NCI-H345 treated with DMSO at 0.1 percent for 48 hours (cell line): ENCODE measurements at regions not wholly inside any gene's neighbourhood (a gene's known extent, or its start where the extent isn't known, plus 50 kb on each side); places are given as distances from the start of the nearest gene placed in this dataset.
"Not testable (repeated sequence)": the region's sequence is repeated elsewhere in the genome, so short reads cannot be mapped to it uniquely, and the experiment has no call there.

Experiments used
- DNase-seq: peaks from one replicate; lab custom pipeline; 2025; ENCODE audit not compliant: unreplicated experiment; lab: John Stamatoyannopoulos, UW

DNA sequence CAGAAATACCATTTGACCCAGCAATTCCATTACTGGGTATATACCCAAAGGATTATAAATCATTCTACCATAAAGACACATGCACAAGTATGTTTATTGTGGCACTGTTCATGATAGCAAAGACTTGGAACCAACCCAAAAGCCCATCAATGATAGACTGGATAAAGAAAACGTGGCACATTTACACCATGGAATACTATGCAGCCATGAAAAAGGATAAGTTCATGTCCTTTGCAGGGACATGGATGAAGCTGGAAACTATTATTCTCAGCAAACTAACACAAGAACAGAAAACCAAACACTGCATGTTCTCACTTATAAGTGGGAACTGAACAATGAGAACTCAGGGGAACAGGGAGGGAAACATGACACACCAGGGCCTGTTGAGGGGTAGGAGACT lies 1103.4 kb downstream of the TBL1XR1 start:
- not testable (repeated sequence) for DNase-seq

DNA sequence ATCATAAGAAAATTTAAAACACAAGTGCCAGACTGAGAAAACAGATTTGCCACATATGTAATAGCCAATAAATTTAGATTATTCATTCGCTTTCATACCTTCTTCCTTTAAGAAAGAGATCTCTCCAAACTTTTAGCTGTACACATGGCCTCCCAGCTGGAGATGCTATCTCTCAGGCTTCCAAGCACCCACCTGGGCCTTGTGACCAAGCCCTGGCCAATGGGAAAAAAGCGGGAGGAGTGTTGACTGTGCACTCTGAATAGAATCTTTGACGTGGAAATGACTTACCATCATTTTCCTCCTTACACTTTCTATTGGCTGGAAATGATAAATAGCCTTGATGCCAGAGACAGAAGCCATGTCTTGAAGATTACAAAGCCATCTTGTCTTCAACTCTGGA lies 1106.6 kb downstream of the TBL1XR1 start:
- no peak for DNase-seq

DNA sequence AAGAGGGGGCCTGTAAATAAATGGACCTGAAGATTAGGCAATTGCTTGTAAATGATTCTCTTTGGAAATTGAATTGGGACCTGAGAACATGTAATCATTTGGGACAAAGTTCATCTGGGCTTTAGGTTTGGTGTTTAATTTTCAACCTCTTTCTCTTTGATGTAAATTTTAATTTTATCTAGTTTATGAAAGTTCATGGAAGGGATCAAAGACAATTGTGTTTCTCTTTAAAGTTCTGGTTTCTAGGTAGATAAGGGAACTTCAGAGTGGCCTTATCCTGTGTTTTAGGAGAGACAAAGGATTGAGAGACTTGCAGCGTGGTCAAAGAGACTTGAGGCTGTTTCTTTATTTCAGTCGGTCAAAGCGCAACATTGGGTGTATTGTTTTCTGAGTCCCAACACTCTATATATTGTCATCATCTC lies 1108.3 kb downstream of the TBL1XR1 start:
- no peak for DNase-seq

DNA sequence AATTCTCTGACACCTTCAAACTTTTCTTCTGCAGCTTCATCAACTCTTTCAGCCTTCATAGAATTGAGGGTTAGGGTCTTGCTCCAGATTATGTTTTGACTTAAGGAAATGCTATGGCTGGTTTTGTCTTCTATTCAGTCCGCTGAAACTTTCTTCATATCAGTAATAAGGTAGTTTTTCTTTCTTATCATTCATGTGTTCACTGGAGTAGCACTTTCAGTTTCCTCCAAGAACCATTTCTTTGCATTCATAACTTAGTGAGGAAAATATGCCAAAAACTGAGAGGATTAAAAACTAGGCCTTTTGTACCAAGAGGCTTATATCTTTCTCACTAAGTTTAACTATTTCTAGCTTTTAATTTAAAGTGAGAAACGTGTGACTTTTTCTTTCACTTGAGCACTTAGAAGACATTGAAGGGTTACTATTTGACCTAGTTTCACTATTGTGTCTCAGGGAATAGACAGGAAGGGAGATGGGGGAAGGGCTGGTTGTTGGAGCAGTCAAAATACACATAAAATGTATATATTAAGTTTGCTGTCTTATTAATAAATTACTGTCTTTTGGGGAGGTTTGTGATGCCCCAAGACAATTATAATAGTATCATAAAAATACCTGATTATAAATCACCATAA lies 1110.1 kb downstream of the TBL1XR1 start:
- no peak for DNase-seq

DNA sequence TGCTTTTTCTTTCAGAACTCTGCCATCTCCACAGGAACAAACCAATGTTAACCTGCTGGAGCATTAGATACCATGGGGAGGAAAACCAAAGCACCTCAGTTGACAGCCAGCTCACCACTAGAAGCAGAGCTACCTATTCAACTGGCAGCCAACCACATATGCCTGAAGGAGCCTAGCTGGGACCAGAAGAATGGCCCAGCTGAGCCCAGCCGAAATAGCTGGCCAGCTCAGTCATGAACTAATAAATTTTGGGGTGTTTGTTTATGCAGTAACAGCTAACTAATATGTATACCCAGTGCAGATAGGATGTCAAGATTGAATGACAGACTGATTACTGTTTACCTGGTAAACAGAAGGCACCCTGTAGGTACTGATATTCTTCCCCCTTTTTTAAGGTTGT lies 1117.5 kb downstream of the TBL1XR1 start:
- no peak for DNase-seq

DNA sequence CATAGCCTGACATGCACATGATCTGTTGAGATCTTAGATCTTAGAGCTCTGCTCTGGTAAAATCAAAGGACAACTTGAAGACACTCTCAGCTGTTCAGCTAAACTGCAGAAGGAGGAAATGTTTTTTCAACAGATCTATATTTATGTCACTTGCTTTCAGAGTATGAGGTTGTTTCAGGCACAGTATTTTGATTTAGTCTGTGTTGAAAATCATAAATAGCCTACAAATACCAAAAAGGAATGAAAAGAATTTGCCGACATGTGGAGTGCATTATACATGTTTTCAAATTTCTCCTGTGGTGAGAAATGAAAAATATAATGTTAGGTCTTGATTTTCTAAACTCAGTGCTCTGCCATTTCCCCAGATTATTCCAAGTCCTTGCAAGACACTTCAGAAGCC lies 1118.4 kb downstream of the TBL1XR1 start:
- DNase-seq: no peak

- DNase-seq: no peak
Measured at GRCh38 chr3:176075491-176075890, 1121.8 kb downstream of the TBL1XR1 start.

DNA sequence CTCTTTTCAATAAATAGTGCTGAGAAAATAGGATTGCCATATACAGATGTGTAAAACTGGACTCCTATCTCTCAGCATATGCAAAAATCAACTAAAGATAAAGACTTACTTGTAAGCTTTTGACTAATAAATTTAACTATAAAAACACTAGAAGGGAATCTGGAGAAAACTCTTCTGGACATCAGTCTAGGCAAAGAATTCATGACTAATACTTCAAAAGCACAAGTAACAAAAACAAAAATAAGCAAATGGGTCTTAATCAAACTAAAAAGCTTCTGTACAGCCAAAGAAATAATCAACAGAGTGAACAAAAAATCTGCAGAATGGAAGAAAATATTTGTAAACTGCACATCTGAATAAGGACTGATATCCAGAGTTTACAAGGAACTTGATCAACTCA lies 1122.2 kb downstream of the TBL1XR1 start:
- DNase-seq: no peak

- no peak for DNase-seq
Measured at GRCh38 chr3:176074096-176074495, 1123.2 kb downstream of the TBL1XR1 start.

DNA sequence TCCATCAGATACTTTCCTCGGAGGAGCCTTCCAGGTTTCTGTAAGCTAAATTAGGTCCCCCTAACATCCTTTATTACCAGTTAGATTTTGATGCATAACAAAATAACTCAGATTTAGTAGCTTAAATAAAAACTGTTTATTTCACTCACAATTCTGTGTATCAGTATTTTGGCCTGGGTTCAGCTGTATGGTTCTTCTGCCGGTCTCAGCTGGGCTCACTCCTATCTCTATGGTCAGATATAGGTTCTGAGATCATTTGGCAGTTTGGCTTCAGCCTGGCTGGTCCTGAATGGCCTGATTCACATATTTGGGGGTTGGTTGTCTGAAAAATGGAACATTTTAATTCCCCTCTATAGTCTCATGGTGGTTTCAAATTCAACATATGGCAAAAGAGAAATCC lies 1125.3 kb downstream of the TBL1XR1 start:
- no peak for DNase-seq

- no peak for DNase-seq
Measured at GRCh38 chr3:176068750-176069149, 1128.5 kb downstream of the TBL1XR1 start.

DNA sequence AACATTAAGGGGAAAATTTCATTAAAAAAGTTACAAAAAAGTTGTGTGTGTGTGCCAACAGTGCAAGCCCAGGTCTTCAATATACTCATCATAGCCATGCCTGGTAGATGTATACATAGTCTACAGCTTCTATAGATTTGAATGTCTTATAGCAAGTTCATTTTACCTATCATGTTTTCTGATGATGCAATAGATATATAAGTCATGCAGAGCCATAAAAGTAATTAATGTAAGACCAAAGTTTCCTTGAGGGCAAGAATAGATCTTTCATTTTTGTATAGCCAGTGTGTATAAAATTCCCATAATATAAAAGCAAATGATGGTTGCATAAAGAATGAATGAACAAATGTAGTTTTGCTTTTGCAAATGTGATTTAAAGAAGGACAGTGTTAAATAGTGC lies 1138.4 kb downstream of the TBL1XR1 start:
- DNase-seq: no peak

DNA sequence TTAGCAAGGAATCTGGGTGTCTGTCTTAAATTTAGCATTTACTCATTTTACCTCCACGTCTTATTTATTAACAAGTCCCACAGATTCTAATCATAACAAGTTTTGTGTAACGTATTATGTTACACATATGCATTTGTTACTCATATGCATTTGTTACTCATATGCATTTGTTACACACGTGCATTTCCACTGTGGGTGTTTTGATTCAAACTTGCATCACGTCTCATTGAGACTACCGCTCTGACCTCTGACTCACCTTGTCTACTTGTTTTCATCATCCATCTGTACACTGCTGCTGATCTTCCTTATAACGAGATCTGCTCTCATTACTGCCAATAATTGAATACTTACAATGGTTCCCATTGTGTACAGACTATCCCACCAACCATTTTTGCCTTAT lies 1141.4 kb downstream of the TBL1XR1 start:
- no peak for DNase-seq

DNA sequence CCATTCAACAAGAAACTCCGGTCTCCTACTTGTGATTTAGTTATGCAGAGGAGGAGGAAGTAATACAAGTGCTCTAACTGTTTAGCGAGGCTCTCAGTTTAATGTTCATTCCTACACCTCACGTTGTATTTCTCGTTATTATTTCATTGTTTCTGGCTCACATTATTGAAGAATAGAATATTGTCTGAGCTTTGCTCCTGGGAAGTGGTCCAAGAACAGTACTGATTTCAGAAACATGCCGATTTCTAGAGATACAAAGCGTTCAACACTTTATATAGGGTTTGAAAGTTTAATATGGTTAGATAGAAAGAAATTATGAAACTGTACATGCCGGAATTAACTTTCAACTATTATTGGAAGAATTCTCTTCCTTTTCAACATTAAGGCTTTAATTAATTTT lies 1145.5 kb downstream of the TBL1XR1 start:
- no peak for DNase-seq

GRCh38 chr3:176046703-176047102 lies 1150.6 kb downstream of the TBL1XR1 start:
- no peak for DNase-seq

GRCh38 chr3:176041812-176042211 lies 1155.5 kb downstream of the TBL1XR1 start:
- no peak for DNase-seq

GRCh38 chr3:176041185-176041584 lies 1156.1 kb downstream of the TBL1XR1 start:
- no peak for DNase-seq

DNA sequence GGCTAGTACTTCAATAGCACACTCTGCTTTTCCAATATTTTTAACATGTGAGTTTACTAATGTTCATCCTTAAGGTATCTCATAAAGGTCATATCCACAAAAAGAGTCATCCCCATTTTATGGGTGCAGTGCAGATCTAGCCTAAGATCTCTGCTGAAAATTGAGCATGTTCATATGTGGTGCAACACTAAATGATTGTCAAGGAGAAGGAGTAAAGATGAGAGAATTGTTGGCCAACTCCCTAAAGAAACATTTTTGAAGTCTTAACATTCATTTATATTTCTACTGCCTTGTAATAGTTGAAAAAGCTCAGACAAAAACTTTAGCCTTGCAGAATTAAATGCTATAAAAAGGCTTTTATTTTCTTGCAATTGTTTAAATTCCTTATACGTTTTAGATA lies 1159.6 kb downstream of the TBL1XR1 start:
- no peak for DNase-seq

- no peak for DNase-seq
Measured at GRCh38 chr3:176032043-176032442, 1165.2 kb downstream of the TBL1XR1 start.

GRCh38 chr3:176016203-176016602 lies 1157.1 kb downstream of the NAALADL2 start:
- not testable (repeated sequence) for DNase-seq

- not testable (repeated sequence) for DNase-seq
Measured at GRCh38 chr3:176015228-176015627, 1156.1 kb downstream of the NAALADL2 start.

DNA sequence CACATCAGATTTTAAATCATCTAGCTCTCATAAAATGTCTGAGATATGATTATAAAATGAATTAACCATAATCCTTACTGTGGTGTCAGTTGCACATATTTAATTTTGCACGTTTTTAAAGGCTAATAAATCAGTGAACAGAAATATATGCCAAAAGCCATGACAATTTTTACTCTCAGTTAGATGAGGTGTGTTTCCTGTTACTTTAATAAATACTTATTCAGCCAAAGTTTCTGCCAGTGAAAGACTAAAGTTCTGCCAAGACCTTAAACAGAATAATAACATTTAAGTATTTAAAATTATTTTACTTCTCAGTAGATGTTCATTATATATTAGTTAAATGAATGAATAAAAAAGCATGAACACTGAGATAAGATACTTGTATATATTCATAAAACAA lies 1150.1 kb downstream of the NAALADL2 start:
- no peak for DNase-seq

GRCh38 chr3:176005564-176005963 lies 1146.4 kb downstream of the NAALADL2 start:
- DNase-seq: no peak
